ENCODE measurements at regions not wholly inside any gene's neighbourhood (a gene's known extent, or its start where the extent isn't known, plus 50 kb on each side); places are given as distances from the start of the nearest gene placed in this dataset.
"Not testable (repeated sequence)": the region's sequence is repeated elsewhere in the genome, so short reads cannot be mapped to it uniquely, and the experiment has no call there.

DNA sequence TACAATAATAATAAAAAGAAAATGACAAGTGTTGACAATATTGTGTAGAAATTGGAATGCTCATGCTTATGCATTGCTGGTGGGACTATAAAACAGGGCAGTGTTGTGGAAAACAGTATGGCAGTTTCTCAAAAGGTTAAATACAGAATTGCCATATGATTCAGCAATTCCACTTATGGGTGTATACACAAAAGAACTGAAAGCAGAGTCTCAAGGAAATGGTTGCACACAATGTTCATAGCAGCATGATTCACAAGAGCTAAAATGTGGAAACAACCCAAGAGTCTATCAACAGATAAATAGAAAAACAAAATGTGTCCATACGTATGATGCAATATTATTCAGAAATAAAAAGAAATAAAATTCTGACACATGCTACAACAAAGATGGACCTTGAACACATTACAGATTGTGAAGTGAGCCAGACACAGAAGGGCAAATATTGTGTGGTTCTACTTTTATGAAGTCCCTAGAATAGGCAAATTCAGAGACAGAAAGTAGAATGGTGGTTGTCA, 64.8 kb upstream of the GRM8 start:
- DNase-seq (ENCODE audit: low read depth), result peak; percentile 48
- TF ChIP-seq, protein P1, sequence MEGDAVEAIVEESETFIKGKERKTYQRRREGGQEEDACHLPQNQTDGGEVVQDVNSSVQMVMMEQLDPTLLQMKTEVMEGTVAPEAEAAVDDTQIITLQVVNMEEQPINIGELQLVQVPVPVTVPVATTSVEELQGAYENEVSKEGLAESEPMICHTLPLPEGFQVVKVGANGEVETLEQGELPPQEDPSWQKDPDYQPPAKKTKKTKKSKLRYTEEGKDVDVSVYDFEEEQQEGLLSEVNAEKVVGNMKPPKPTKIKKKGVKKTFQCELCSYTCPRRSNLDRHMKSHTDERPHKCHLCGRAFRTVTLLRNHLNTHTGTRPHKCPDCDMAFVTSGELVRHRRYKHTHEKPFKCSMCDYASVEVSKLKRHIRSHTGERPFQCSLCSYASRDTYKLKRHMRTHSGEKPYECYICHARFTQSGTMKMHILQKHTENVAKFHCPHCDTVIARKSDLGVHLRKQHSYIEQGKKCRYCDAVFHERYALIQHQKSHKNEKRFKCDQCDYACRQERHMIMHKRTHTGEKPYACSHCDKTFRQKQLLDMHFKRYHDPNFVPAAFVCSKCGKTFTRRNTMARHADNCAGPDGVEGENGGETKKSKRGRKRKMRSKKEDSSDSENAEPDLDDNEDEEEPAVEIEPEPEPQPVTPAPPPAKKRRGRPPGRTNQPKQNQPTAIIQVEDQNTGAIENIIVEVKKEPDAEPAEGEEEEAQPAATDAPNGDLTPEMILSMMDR (IDR thresholded peaks at IDR 0.05; ENCODE audit: insufficient read depth, low read length), result no peak
- no peak overlapping the region for H3K4me3 ChIP-seq (ENCODE audit: low read depth, low read length)

DNA sequence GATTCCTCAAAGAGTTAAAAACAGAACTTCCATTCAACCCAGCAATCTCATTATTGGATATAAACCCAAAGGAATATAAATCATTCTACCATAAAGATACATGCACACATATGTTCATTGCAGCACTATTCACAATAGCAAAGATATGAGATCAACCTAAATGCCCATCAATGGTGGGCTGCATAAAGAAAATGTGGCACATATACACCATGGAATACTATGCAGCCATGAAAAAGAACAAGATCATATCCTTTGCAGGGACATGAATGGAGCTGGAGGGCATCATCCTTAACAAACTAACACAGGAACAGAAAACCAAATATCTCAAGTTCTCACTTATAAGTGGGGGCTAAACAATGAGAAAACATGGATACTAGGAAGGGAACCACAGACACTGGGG, 64.1 kb upstream of the GRM8 start:
- DNase-seq (ENCODE audit: low read depth); H3K4me3 ChIP-seq (ENCODE audit: low read depth, low read length): not testable (repeated sequence)

DNA sequence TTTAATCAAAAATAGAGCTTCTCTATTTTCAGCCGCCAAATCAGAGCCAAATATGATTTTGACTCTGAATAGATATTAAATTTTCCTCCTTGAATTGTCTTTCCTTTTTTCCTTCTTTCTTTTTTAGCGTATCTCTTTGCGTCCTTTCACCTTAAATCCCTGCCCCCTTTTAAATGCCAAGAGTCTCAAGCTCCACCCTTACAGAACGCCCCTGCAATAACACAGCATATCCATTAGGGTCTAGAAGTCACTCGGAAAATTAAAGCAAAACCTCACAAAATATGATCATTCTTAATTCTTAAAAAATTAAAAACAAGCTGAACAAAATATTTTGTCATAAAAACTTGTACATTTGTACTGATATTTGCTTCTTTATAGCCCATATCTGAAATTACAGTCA, 51.3 kb upstream of the GRM8 start:
- TF ChIP-seq, protein P1 (IDR thresholded peaks at IDR 0.05; ENCODE audit: insufficient read depth, low read length), result no peak
- H3K4me3 ChIP-seq (ENCODE audit: low read depth, low read length), result no peak overlapping the region
- DNase-seq (ENCODE audit: low read depth), result no peak

DNA sequence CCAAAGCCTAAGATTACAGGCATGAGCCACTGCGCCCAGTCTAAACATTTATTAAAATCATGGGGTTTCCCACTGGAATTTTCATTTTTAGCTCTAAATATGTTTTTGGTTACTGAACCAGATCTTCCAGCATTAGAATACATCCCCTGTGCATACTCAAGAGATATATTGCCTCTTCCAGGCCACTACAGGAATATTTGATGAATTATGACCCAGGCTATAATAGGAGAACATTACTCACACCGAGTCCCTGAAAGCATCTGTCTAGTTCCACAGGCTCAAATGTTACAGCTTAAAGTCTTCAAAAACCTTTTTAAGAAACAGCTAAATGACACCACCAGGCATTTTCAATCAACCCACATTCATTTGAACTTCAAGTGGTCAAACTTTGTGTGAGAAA, 50.4 kb upstream of the GRM8 start:
- TF ChIP-seq, protein P1 (IDR thresholded peaks at IDR 0.05; ENCODE audit: insufficient read depth, low read length), result no peak
- DNase-seq (ENCODE audit: low read depth), result no peak
- no peak overlapping the region for H3K4me3 ChIP-seq (ENCODE audit: low read depth, low read length)
